Vagina (tissue), 2 donors: ENCODE measurements at regions not wholly inside any gene's neighbourhood (a gene's known extent, or its start where the extent isn't known, plus 50 kb on each side); places are given as distances from the start of the nearest gene placed in this dataset.
"Not testable (repeated sequence)": the region's sequence is repeated elsewhere in the genome, so short reads cannot be mapped to it uniquely, and the experiment has no call there.

Source experiments
- DNase-seq, 2 donors: peaks; one replicate each; pipeline ENCODE4 v3.0.0-alpha.2; 2017; ENCODE audit errors: extremely low spot score in 2 of 2
- H3K27ac ChIP-seq: fragments of 200-600 bp; sonication (generic); one replicate; pipeline ENCODE4 v1.5.1; 2019
- H3K27me3 ChIP-seq: fragments of 200-600 bp; sonication (generic); one replicate; pipeline ENCODE4 v1.5.1; 2019
- H3K36me3 ChIP-seq, 2 donors: fragments of 200-600 bp; sonication (generic); one replicate each; pipeline ENCODE4 v1.5.1; 2017 to 2019
- H3K4me1 ChIP-seq: fragments of 200-600 bp; sonication (generic); one replicate; pipeline ENCODE4 v1.5.1; 2019
- H3K4me3 ChIP-seq, 2 donors: fragments of 200-600 bp; sonication (generic); 1 replicate in 1 of 2; 2 replicates in 1 of 2; pipeline ENCODE4 v1.5.1; 2016 to 2019
- H3K9me3 ChIP-seq: fragments of 200-600 bp; sonication (generic); one replicate; pipeline ENCODE4 v1.5.1; 2019
- POLR2A ChIP-seq, 2 donors: fragments of 450-650 bp; IDR thresholded peaks; one replicate each; pipeline ENCODE4 v1.6.1; 2017; ENCODE audit warnings: antibody characterized with exemption in 2 of 2, mild to moderate bottlenecking in 2 of 2, moderate library complexity in 2 of 2
- POLR2AphosphoS5 ChIP-seq, 2 donors: sonication (generic); formaldehyde crosslinking; IDR thresholded peaks; one replicate each; pipeline ENCODE4 v1.9.0; 2017; ENCODE audit warnings: antibody characterized with exemption in 2 of 2, mild to moderate bottlenecking in 2 of 2, low read depth in 1 of 2; ENCODE audit not compliant: insufficient read depth in 1 of 2
- intact Hi-C: fragments of 100-400 bp; cut with DNase I; formaldehyde crosslinking; loops from one replicate; pipeline ENCODE4 v1.15.1; 2023
- TF ChIP-seq, protein P1 (sequence below), 3 experiments: fragments of 450-650 bp in 2 of 3; fragments of 200-600 bp in 1 of 3; sonication (generic) in 1 of 3; IDR thresholded peaks; one replicate each; pipeline ENCODE4 v1.5.1; 2017 to 2019; ENCODE audit warnings: antibody characterized with exemption in 3 of 3, mild to moderate bottlenecking in 2 of 3, moderate library complexity in 2 of 3

DNA sequence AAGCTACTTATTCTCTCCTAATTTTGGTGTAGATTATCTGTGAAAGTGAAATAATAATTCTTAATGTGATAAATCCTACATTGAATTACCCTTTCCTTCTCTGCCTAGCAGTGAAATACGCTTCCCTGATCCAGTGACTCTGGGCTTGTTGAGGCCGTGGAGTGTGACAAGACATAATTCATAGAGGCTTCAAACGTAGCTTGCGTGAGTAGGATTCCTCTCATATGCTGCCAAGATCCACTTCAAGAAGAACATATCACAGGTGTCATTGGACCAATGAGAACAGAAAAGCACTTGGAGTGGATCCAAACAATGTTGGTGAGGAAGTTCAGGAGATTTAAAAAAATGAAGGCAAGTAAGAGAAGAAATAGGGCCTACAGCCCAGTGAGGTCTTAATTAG, 221.3 kb upstream of the TMEFF2 start:
- H3K36me3 ChIP-seq: no peaks in the 10 kb centered on the region
- no peaks in the 10 kb centered on the region for H3K4me1 ChIP-seq
- H3K27me3 ChIP-seq: no peaks in the 10 kb centered on the region
- intact Hi-C loops: no loop called here
- H3K9me3 ChIP-seq: no peaks in the 10 kb centered on the region
- no peak for TF ChIP-seq POLR2AphosphoS5 (IDR thresholded peaks at IDR 0.05; ENCODE audit: insufficient read depth in 1 of 2, low read depth in 1 of 2)
- TF ChIP-seq, protein P1, sequence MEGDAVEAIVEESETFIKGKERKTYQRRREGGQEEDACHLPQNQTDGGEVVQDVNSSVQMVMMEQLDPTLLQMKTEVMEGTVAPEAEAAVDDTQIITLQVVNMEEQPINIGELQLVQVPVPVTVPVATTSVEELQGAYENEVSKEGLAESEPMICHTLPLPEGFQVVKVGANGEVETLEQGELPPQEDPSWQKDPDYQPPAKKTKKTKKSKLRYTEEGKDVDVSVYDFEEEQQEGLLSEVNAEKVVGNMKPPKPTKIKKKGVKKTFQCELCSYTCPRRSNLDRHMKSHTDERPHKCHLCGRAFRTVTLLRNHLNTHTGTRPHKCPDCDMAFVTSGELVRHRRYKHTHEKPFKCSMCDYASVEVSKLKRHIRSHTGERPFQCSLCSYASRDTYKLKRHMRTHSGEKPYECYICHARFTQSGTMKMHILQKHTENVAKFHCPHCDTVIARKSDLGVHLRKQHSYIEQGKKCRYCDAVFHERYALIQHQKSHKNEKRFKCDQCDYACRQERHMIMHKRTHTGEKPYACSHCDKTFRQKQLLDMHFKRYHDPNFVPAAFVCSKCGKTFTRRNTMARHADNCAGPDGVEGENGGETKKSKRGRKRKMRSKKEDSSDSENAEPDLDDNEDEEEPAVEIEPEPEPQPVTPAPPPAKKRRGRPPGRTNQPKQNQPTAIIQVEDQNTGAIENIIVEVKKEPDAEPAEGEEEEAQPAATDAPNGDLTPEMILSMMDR (IDR thresholded peaks at IDR 0.05): no peak
- no peak for TF ChIP-seq POLR2A (IDR thresholded peaks at IDR 0.05)
- H3K4me3 ChIP-seq: no peak overlapping the region
- H3K27ac ChIP-seq: no peak overlapping the region
- no peak for DNase-seq

DNA sequence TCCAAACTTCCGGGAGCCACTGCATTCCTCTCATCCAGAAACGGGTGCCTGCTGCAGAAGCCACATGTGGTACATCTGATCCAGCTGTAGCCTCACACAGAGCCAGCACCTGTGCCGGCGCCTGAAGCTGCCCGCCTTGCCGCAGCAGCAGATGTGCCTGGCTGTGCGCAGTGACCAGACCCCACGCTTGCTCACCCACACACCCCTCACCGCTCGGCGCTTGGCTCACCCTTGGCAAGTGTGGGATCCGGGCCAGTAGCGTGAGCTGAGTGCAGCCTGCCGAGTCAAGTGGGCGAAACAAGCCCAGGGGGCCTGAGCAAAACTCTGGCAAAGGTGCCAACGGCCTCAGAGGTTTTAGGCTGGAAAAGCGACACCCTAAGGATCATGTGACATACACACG, 220.1 kb upstream of the TMEFF2 start:
- Histone ChIP-seq H3K27me3 (no peaks in the 10 kb centered on the region), H3K4me3 (no peak overlapping the region), H3K4me1 (no peaks in the 10 kb centered on the region), H3K9me3 (no peaks in the 10 kb centered on the region), H3K27ac (no peak overlapping the region), H3K36me3 (no peaks in the 10 kb centered on the region)
- TF ChIP-seq POLR2A (IDR thresholded peaks at IDR 0.05) (no peak), POLR2AphosphoS5 (IDR thresholded peaks at IDR 0.05; ENCODE audit: insufficient read depth in 1 of 2, low read depth in 1 of 2) (no peak)
- TF ChIP-seq, protein P1 (IDR thresholded peaks at IDR 0.05): no peak
- DNase-seq: no peak
- intact Hi-C loops: no loop called here

DNA sequence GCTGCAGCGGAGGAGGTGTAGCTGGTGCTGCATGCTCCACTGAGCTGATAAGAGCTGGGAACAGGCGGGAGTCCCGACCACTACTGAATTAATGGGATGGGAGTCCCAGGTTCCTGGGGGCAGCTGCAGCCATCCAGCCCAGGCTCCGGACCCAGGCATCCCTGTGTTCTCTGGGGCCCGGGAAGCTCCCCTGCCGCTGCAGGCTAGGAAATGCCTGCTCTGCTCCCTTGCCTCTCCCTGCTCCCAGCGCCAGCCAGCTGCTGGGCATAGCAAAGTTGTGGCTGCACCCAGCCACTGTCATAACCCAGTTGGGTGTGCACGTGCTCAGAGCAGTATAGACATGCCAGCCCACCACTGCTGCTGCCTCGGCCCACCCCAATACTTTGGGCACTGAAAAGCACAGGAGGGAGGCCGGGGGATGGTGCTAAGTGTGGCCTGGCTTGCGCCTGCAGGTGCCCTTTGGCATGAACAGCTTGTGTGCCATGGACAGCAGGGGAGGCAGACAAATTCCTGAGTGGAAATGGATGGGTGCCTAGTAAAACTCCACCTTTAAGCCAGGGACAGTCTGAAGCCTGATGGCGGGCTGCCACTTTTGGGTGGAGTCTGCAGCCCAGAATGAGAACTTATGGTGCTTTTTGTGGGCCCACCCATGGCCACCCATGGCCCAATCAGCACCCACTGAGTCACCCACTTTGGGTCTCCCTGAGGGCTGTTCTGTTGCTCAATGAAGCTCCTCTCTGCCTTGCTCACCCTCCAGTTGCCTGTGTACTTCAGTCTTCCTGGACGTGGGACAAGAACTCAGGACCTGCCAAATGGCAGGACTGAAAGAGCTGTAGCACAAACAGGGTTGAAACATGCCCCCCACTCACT, 219.3 kb upstream of the TMEFF2 start:
- H3K36me3 ChIP-seq: no peaks in the 10 kb centered on the region
- TF ChIP-seq, protein P1 (IDR thresholded peaks at IDR 0.05): no peak
- no peak for TF ChIP-seq POLR2AphosphoS5 (IDR thresholded peaks at IDR 0.05; ENCODE audit: insufficient read depth in 1 of 2, low read depth in 1 of 2)
- TF ChIP-seq POLR2A (IDR thresholded peaks at IDR 0.05): no peak
- H3K9me3 ChIP-seq: no peaks in the 10 kb centered on the region
- no peak overlapping the region for H3K27ac ChIP-seq
- no peaks in the 10 kb centered on the region for H3K4me1 ChIP-seq
- intact Hi-C loops: no loop called here
- DNase-seq: no peak
- H3K4me3 ChIP-seq: no peak overlapping the region
- H3K27me3 ChIP-seq: no peaks in the 10 kb centered on the region

DNA sequence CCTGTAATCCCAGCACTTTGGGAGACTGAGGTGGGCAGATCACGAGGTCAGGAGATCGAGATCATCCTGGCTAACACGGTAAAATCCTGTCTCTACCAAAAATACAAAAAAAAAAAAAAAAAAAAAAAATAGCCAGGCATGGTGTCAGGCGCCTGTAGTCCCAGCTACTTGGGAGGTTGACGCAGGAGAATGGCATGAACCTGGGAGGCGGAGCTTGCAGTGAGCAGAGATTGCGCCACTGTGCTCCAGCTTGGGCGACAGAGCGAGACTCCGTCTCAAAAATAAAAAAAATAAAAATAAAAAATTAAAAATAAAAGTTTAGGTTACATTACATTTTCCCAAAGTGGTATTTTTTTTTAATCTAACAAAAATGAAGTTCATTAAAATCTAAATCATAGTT, 218.1 kb upstream of the TMEFF2 start:
- H3K36me3 ChIP-seq, intact Hi-C loops, H3K27me3 ChIP-seq: not testable (repeated sequence)

DNA sequence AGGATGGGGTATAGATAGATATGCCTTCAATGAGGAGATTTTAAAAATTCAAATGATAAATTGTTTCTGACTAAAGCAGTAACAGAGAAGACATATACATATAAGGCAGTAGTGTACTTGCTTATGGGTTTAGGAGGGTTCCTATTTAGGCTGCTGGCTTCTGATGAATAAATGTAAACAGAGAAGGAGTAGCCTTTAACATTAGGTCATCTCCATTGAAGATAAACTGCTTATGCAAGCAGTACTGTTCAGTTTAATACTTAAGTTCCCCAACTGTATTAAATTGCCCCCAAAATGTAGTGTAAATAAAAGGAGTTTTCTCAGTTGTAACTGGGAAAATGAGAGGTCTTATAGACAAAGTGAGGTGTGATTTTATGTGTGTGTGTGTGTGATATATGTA, 217.7 kb upstream of the TMEFF2 start:
- TF ChIP-seq, protein P1 (IDR thresholded peaks at IDR 0.05): no peak
- no peak for TF ChIP-seq POLR2A (IDR thresholded peaks at IDR 0.05)
- no peak for TF ChIP-seq POLR2AphosphoS5 (IDR thresholded peaks at IDR 0.05; ENCODE audit: insufficient read depth in 1 of 2, low read depth in 1 of 2)
- Histone ChIP-seq H3K27ac (no peak overlapping the region), H3K4me3 (no peak overlapping the region), H3K4me1 (no peaks in the 10 kb centered on the region), H3K9me3 (no peaks in the 10 kb centered on the region), H3K36me3 (no peaks in the 10 kb centered on the region), H3K27me3 (no peaks in the 10 kb centered on the region)
- DNase-seq: no peak
- intact Hi-C loops: no loop called here

More for the DNA sequence above, 218.1 kb upstream of the TMEFF2 start:
- not testable (repeated sequence) for DNase-seq, H3K4me1 ChIP-seq, H3K4me3 ChIP-seq, H3K27ac ChIP-seq, H3K9me3 ChIP-seq
